ENCODE measurements at regions not wholly inside any gene's neighbourhood (a gene's known extent, or its start where the extent isn't known, plus 50 kb on each side); places are given as distances from the start of the nearest gene placed in this dataset.

DNA sequence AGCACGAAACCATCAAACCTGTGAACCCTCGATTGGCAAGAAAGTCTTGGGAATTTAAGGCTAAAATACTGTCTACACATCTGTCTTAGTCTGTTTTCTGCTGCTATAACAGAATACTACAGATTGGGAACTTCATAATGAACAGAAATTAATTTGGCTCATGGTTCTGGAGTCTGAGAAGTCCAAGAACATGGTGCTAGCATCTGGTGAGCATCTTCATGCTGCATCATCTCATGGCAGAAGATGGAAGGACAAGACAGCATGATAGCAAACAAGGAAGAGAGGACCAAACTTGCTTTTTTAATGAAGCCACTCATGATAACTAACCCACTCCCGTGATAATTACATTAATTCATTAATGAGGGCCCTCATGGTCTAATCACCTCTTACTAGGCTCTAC lies 102.0 kb upstream of the CDKN3 start:
- H2AFZ ChIP-seq (ENCODE audit: low read length): no peak overlapping the region
- no peak overlapping the region for H3K27ac ChIP-seq (ENCODE audit: low read depth, low read length)
- H3K4ac ChIP-seq (replicated peaks; ENCODE audit: insufficient read length, low read depth, low read length): no peak overlapping the region
- WGBS, 2 experiments (ENCODE audit: extremely low coverage in 1 of 2, insufficient coverage in 1 of 2, insufficient read length in 1 of 2, insufficient replicate concordance in 2 of 2, low coverage in 1 of 2, low lambda C conversion rate in 2 of 2, missing lambda C conversion rate in 1 of 2): 90% methylated on average over 3 of the region's 3 CpGs; no CpG with 5 or more reads in 1 of the 2 experiments
- TF ChIP-seq POLR2AphosphoS5 (IDR thresholded peaks at IDR 0.05; ENCODE audit: low read depth, low read length) (no peak), TAF7 (optimal IDR thresholded peaks at IDR 0.05; ENCODE audit: borderline replicate concordance, low read depth, low read length) (no peak), BACH1 (IDR thresholded peaks at IDR 0.05; ENCODE audit: low read length) (no peak), YY1 (IDR thresholded peaks at IDR 0.05; ENCODE audit: low read depth, low read length) (no peak), EP300 (IDR thresholded peaks at IDR 0.05; ENCODE audit: borderline replicate concordance in 1 of 2, low read depth in 2 of 2, low read length in 2 of 2) (no peak), SIRT6 (IDR thresholded peaks at IDR 0.05; ENCODE audit: low read length) (no peak)
- H3K4me2 ChIP-seq (ENCODE audit: insufficient read depth in 1 of 2, low read depth in 2 of 2, low read length in 2 of 2): no peak overlapping the region
- no peak overlapping the region for H4K5ac ChIP-seq (ENCODE audit: insufficient read length, low read depth, low read length)
- no peaks in the 10 kb centered on the region for H3K79me2 ChIP-seq (ENCODE audit: control insufficient read depth in 1 of 2, insufficient read depth in 2 of 2, low read length in 2 of 2)
- ChIA-PET POLR2A (ENCODE audit: partially characterized antibody) (no interaction called here), CTCF (ENCODE audit: partially characterized antibody) (no interaction called here)
- no peaks in the 10 kb centered on the region for H4K20me1 ChIP-seq (replicated peaks in 1 of 2; ENCODE audit: control insufficient read depth in 1 of 2, insufficient read depth in 2 of 2, low read length in 2 of 2)
- DNase-seq (ENCODE audit: low read depth in 1 of 2, low spot score in 2 of 2) (no peak), FAIRE-seq (no peak)
- H3K14ac ChIP-seq (ENCODE audit: insufficient read length): no peak overlapping the region
- no peaks in the 10 kb centered on the region for H3K79me1 ChIP-seq (ENCODE audit: low read depth, low read length)
- no peak overlapping the region for H2BK5ac ChIP-seq (ENCODE audit: low read depth, low read length)
- peaks cover 0 to 2% (median 0%) of the 10 kb centered on the region in 4 experiments; a peak in 3 of 7 replicates for H3K4me1 ChIP-seq (replicated peaks in 1 of 4; ENCODE audit: control insufficient read depth in 3 of 4, insufficient read depth in 4 of 4, low read length in 3 of 4)
- H2BK12ac ChIP-seq (ENCODE audit: low read depth, low read length): no peak overlapping the region
- H2AK5ac ChIP-seq (ENCODE audit: low read depth, low read length): no peak overlapping the region
- no peak overlapping the region for H2BK20ac ChIP-seq (ENCODE audit: low read length)
- no peak overlapping the region for H4K8ac ChIP-seq (ENCODE audit: extremely low read depth, insufficient read depth, low read length)
- no peaks in the 10 kb centered on the region for H3K27me3 ChIP-seq (replicated peaks in 1 of 4; ENCODE audit: control insufficient read depth in 3 of 4, extremely low read depth in 1 of 4, insufficient read depth in 3 of 4, low read length in 3 of 4)
- no peaks in the 10 kb centered on the region for H3K23me2 ChIP-seq (ENCODE audit: low read depth, low read length)
- H2BK15ac ChIP-seq (ENCODE audit: low read length): no peak overlapping the region
- no peak overlapping the region for H3K56ac ChIP-seq (replicated peaks; ENCODE audit: insufficient read length, low read depth, low read length)
- H4K91ac ChIP-seq (replicated peaks; ENCODE audit: insufficient read length, low read length): no peak overlapping the region
- H3K4me3 ChIP-seq (ENCODE audit: extremely low read depth in 1 of 4, insufficient read depth in 2 of 4, low read depth in 3 of 4, low read length in 4 of 4): no peak overlapping the region
- H3K9me3 ChIP-seq (ENCODE audit: insufficient read depth in 2 of 2, low read depth in 1 of 2, low read length in 1 of 2): no peaks in the 10 kb centered on the region
- no peaks in the 10 kb centered on the region for H3K36me3 ChIP-seq (ENCODE audit: control insufficient read depth in 2 of 4, insufficient read depth in 4 of 4, low read length in 3 of 4)
- no peak overlapping the region for H3K23ac ChIP-seq (ENCODE audit: insufficient read length)
- no peak overlapping the region for H3K18ac ChIP-seq (ENCODE audit: extremely low read depth, low read length)
- H3K9ac ChIP-seq (replicated peaks in 1 of 4; ENCODE audit: extremely low read depth in 1 of 4, low read depth in 3 of 4, low read length in 3 of 4): no peak overlapping the region
- H2BK120ac ChIP-seq (replicated peaks; ENCODE audit: low read depth, low read length): no peak overlapping the region
